Stimulated activated CD4-positive, alpha-beta T cell treated with anti-CD3 and anti-CD28 coated beads, Interleukin-4, amount 100 ng/mL, for 48 hours (primary cell): ENCODE measurements at regions not wholly inside any gene's neighbourhood (a gene's known extent, or its start where the extent isn't known, plus 50 kb on each side); places are given as distances from the start of the nearest gene placed in this dataset.

Experiments used
- DNase-seq, 2 donors: peaks; one replicate each; pipeline ENCODE4 v3.0.0-alpha.2; 2020; ENCODE audit warnings: low read depth in 2 of 2

DNA sequence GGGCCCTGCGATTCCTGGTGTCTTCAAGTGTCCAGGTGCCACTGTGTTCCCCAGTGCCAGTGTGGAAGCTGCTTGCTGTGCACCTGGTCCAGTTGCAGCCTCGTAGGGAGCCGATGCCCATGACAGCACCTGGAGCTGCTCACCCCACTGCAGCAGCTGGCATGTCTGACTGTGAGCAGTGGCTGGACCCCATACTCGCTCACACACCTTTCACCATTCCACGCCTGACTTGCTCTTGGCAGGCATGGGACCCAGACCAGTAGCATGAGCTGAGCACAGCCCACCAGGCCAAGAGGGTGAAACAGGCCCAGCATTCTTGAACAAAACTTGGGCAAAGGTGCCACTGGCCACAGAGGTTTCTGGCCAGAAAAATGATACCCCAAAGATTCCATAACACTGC, 124.5 kb upstream of the THY1 start:
- no peak for DNase-seq

DNA sequence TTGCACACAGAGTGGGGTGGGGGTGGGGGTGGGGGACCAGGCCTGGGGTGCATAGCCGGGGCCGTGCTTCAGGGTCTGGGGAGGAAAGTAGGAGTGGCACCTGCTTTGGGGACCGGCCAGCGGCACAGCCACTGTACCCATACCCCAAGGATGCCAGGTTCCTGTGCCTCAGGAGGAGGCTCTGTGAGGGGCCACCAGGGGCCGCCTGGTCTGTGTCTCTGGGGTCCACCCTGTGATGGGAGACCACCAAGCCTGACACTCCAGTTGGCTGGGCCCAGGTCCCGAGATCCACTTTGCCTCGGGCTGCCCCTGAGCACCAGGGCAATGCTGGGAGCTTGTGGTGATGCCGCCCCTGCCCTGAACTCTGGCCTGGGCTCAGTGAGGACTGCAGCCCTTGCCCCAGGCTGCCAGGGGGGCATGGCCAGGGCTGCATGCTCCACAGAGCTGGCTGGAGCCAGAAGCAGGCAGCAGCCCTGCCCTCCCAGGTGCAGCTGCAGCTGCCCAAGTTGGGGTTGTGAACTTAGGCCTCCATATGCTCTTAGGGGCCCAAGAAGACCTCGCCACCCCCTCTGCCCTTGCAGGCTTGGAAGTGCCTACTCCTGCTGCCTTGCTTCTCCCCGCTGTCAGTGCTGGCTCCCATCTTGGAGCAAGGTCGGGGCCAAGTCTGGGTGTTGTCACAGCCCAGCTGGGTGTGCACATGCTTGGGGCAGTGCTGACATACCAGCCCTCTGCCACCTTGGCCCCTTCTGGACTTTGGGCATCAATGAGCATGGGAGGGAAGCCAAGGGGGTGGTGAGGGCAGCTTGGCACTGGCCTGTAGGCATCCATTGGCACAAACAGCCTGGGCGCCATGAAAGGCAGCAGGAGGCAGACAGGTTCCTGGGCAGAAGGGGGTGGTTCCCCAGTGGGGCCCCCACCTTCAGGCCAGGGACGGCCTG, 123.3 kb upstream of the THY1 start:
- no peak for DNase-seq

DNA sequence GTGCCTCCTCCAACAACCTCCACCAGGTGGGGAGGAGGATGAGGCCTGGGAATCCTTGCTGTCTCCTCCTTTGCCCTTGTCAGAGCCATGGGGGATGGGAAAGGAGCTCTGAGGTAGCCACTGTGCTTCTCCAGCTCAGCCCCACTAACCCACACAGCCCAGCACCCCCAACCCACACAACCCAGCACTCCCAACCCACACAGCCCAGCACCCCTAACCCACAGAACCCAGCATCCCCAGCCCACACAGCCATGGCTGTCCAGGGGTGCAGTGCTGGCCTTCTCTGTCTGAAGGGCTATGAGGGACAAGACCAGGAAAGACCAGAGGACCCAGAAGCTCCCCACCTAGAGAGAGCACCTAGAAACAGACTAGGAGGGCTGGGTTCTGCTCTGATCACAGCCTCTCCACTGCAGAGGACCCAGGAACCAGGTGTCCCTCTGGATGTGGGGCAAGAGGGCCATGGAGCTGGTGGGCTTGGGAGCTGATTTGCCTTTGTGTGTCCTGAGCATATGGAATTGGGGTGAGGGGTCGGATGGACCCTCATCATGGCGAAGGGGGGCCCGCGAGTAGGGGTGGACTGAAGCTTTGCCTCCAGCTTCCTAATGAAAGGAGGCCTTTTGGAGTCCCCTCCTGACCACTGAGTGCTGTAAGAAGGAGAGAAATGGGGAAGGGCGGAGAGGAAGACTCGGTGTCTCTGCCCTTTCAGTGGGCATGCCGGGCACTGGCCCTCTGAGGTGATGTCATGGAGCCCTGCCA, 117.6 kb upstream of the THY1 start:
- no peak for DNase-seq

DNA sequence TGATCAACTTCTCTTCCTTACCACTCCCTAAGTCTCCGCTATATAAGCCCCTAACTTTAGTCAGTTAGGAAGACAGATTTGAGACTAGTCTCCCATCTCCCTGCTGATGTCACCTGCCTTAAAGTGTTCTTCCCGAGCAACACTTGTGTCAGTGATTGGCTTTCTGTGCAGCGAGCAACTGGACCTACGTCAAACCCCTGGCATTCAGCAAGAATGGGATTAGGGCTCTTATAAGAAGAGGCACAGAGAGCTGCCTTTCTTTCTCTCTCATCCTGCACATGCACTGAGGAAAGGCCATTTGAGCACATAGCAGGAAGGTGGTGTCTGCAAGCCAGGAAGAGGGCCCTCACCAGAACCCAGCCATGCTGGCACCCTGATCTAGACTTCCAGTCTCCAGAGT, 116.6 kb upstream of the THY1 start:
- no peak for DNase-seq

DNA sequence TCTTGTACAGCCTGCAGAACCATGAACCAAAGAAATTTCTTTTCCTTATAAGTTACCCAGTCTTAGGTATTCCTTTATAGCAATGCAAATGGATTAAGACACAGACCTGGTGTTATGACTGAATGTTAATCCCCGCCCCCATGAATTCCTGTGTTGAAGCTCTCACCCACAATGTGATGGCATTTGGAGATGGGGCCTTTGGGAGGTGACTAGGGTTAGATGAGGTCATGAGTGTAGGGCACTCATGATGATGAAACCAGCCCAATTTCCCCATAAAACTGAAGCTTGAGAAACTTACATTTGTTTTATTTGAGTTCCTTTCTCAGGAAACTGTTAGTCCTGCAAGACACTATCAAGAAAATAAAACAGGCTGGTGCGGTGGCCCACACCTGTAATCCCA, 115.8 kb upstream of the THY1 start:
- no peak for DNase-seq

DNA sequence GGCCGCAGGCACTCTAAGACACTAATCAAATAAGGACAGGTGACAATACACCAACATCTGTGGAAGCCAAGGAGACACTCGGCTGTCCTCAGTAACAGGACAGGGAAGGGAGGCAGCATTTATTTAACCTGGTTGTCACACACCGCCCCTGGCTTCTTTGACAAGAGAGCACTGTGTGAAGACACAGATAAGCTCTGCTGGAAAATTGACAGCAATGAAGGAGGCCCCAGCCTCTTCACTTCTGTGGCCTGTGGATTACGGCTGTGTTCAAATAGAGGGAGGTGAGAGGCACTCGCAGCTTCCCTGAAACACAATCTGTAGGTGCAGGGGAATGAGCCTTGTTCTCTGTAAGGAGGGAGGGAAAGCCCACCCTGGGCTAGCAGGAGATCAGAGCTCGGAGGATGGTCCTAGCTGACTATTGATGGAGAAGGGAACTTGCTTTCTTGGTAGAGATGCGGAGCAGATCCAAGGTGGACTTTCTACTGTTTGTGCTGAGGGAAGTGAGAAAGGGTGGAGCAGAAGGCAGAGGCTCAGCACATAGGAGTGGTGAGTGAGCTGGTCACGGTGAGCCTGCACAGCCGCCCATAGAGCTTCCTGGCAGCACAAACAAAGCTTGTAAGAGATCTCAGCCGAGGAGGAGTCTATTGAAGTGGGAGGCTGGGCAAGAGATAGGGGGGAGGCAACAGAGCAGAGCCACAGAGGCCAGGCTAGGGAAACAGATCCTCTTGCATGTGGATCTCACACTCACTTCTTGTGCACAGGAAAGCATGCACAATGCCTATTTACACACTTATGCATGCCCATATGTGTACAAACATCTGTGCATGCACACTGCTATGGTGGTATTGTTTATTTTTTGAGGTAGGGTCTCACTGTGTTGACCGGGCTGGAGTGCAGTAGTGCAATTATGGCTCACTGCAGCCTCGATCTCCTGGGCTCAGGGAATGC, 114.6 kb upstream of the THY1 start:
- no peak for DNase-seq

DNA sequence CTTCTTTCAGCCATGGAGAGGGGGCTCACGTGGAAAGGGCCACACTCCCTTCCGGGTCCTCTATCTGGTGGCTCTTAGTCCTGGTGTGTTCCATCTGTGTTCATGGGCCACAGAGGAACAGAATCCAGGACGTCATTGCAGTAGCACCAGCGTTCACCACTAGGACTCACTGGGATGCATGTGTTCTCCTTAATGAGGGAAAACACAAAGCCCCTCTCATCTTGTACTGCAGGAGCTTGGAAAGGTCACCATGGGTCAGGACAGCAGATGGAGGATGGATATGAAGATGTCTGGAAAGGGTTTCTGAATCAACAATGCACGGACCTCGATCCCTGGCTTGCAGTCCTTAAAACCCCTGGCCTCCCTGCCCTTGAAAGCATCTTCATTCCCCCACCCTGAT, 113.8 kb upstream of the THY1 start:
- no peak for DNase-seq

GRCh38 chr11:119533921-119534736, 111.2 kb upstream of the THY1 start:
- DNase-seq = peak; percentile 48 to 69

DNA sequence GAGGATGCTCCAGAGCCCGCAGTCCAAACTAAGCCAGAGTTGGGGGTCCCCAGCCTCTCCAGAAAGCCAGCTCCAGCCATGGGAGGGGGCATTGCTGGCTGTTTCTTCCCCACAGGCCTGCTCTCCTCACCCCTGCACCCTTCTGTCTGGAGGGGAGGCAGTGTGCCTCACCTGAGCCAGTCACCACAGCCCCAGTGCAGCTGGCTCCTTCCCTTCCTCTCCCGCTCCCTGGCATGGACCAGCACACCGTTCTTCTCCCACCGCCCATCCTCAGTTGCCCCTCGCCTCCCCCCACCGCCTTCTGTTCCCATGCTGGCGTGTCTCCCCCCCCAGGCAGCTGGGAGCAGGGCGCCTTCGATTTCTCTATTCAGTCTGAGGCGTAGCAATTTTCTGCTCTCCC, 110.5 kb upstream of the THY1 start:
- no peak for DNase-seq

DNA sequence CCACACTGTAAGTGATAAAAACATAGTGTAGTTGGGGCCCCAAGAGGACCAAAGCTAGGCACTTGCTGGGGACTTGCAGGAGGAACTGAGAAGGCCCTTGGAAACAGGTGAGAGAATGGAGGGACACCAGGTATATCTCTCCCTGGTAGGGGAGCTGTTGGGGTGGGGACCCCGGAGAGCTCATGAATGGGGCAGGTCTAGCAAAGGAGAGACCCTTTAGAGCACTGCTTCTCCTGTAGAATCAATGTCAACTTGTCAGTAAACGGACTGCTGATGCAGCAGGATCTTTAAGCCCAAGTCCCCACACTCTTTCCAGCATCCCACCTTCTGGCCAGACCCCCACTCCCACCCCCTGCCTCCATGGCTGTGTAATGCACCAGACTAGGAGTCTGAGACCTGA, 109.6 kb upstream of the THY1 start:
- no peak for DNase-seq

GRCh38 chr11:119531623-119532022, 108.7 kb upstream of the THY1 start:
- DNase-seq = no peak

GRCh38 chr11:119531056-119531455, 108.1 kb upstream of the THY1 start:
- no peak for DNase-seq

DNA sequence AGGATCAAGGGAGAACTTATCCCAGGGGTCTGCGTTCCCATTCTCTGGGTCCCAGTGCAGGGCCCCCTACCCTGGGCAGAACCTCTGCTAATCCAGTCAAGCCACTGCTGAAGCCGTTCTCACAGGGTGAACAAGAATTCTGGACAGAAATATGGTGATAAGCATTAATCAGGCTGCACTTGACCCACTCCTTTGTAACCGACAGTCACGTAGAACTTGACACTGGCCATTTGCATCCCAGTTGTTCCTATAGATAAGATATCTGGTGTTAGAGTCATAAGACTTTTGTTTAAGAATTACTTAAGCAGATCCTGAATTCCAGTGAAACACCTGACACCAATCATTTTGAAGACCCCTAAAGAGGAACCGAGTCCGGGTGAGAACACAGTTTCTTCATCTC, 107.5 kb upstream of the THY1 start:
- no peak for DNase-seq

GRCh38 chr11:119529936-119530335, 107.0 kb upstream of the THY1 start:
- no peak for DNase-seq

DNA sequence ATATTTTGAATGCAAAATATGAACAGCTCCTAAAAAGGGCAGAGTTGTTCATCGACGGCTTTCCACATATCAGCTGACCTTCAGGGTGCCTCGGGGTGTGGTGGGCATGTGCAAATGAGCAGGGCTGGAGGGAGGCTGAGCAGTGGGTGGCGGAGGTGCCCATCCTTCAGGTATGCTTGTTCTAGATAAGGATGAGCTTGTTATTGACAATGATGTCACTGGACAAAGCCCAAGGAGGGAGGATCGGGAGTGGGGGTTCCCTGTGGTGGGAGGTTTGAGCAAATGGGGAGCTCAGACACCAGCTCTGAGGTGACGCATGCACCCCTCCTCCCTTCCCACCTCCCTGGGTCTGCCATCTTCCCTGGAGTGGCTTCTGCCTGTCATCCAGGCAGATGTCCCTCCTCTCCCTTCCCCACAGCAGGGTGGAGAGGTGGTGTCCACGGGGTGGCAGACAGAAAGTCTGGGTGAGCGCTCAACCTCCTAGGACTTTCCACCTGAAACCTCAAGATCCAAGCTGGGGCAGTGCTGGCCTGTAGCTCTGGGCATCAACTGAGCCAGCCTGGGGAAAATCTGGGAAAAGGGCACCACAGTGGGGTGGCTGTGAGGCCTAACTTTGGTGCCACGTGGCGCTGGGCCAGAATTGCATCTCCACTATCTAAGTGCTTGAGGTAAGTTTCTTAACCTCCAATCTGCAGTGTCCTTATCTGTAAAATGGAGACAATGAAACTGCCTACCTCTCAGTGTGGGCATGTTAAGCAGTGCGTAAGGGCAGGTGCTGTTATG, 106.3 kb upstream of the THY1 start:
- DNase-seq = no peak

DNA sequence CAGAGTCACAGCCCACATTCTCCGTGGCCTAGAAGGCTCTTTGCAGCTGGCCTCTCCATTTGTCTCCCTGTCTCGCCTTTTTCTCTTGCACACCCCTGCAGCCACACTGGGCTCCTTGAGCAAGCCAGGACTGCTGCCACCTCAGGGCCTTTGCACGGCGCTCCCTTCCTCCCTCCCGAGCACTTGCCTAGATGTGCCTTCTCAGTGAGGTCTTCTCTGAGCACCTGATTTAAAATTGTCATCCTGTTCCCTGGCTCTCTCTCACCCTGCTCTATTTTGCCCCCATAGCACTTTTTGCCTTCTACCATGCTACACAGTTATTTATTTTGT, 102.9 kb upstream of the THY1 start:
- no peak for DNase-seq

DNA sequence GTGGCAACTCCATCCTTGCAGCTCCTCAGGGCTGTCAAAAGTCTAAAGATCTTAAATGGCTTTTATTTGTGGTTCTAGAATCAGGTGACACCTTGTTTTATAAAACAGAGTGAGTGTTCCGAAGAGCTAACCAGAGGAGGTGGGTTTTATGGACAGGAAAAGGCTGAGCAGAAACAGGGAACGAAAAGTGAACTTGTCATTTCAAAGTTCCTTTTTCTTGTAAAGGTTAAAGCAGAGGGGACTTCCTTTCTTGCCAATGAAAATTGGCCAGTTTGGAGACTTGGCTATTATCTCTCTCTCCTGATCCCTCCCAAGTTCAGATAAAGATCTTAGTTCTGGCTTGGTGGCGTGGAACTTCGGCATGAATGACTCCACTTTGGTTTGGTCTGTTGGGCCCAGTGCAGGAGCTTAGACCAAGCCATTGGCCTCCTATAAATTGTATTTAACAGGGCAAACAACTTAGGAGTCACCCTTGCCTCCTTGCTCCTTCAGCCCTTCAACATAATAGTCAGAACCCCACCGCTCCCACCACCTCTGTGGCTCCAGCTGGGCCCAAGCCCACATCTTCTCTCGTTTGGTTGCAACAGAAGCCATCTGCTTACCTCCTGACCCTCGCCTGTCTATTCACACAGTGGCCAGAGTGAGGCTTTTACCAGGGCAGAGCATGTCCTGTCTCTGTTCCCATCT, 102.4 kb upstream of the THY1 start:
- DNase-seq = no peak

DNA sequence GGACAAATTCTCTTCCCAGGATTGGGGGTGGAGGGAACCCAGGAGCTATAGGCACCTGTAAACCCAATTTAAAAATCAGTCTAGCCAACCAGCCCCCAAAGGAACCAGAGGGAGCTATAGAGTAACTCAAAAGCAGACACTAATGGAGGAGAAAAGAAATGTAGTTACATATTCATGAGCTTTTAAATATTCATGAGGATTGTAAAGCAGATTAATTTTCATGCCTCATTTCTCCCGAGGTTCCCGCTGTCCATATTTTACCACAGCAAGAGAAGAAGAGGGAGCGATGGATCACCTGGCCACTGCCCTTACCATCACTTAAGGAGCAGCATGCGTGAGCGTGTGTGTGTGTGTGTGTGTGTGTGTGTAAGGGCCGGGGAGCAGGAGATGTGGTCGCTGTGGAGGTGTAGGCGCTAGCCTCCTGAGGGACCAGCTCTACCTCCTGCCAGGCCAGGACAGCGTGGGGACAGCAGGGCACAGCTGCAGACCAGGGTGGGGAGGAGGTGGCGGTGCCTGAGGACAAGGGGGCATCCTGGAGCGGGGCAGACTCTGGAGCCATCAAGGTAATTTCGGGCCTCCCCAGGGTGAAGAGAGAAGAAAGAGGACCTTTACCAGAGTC, 100.7 kb upstream of the THY1 start:
- DNase-seq = no peak

DNA sequence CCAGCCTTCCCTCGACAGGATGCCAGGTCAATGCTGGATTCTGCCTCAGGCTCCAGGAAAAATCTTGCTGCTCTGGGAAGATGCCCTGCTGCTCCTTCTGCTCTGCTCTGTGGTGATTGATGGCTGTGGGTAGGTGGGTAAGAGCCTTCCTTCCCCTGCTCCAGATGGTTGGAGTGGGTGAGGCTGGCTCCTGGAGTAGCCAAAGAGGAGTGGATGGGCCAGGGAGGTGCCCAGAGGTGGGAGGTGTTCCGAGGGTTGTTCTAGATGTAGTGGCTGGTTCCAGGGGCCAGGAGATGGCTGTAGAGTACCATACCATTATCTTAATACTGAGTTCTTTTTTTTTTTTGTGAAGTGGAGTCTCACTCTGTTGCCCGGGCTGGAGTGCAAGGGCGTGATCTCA, 99.6 kb upstream of the THY1 start:
- DNase-seq = no peak
